HG02759 (cell line): ENCODE measurements at regions not wholly inside any gene's neighbourhood (a gene's known extent, or its start where the extent isn't known, plus 50 kb on each side); places are given as distances from the start of the nearest gene placed in this dataset.

Source experiments
- ATAC-seq: cut with Tn5 transposase; IDR thresholded peaks from one replicate; pipeline ENCODE4 v1.9.1; 2021; ENCODE audit warnings: mild to moderate bottlenecking, moderate library complexity; ENCODE audit not compliant: unreplicated experiment

GRCh38 chr15:70271422-70272088 lies 173.8 kb upstream of the TLE3 start:
- no peak for ATAC-seq

GRCh38 chr15:70270752-70271111 lies 173.0 kb upstream of the TLE3 start:
- ATAC-seq, result no peak

- ATAC-seq, result no peak
Measured at GRCh38 chr15:70269991-70270751, 172.5 kb upstream of the TLE3 start.

- no peak for ATAC-seq
Measured at GRCh38 chr15:70269311-70269911, 171.7 kb upstream of the TLE3 start.

GRCh38 chr15:70268698-70269251 lies 171.1 kb upstream of the TLE3 start:
- no peak for ATAC-seq

- no peak for ATAC-seq
Measured at GRCh38 chr15:70267879-70268278, 170.2 kb upstream of the TLE3 start.

- ATAC-seq, result no peak
Measured at GRCh38 chr15:70267306-70267705, 169.6 kb upstream of the TLE3 start.

- no peak for ATAC-seq
Measured at GRCh38 chr15:70266412-70267121, 168.8 kb upstream of the TLE3 start.

GRCh38 chr15:70265986-70266385 lies 168.3 kb upstream of the TLE3 start:
- no peak for ATAC-seq

- ATAC-seq, result no peak
Measured at GRCh38 chr15:70265466-70265978, 167.8 kb upstream of the TLE3 start.

- ATAC-seq, result no peak
Measured at GRCh38 chr15:70264738-70265465, 167.2 kb upstream of the TLE3 start.

- ATAC-seq, result no peak
Measured at GRCh38 chr15:70264014-70264582, 166.4 kb upstream of the TLE3 start.

- no peak for ATAC-seq
Measured at GRCh38 chr15:70262591-70263274, 165.0 kb upstream of the TLE3 start.

GRCh38 chr15:70262171-70262570 lies 164.5 kb upstream of the TLE3 start:
- ATAC-seq, result no peak

- no peak for ATAC-seq
Measured at GRCh38 chr15:70261083-70261482, 163.4 kb upstream of the TLE3 start.

- ATAC-seq, result no peak
Measured at GRCh38 chr15:70260580-70260979, 162.9 kb upstream of the TLE3 start.

- no peak for ATAC-seq
Measured at GRCh38 chr15:70259640-70260508, 162.2 kb upstream of the TLE3 start.

GRCh38 chr15:70259028-70259424 lies 161.3 kb upstream of the TLE3 start:
- peak; percentile 35 for ATAC-seq
